COLO668 (cell line): ENCODE measurements at regions not wholly inside any gene's neighbourhood (a gene's known extent, or its start where the extent isn't known, plus 50 kb on each side); places are given as distances from the start of the nearest gene placed in this dataset.

ENCODE experiments used
- DNase-seq: peaks from one replicate; lab custom pipeline; 2025; ENCODE audit not compliant: unreplicated experiment; lab: John Stamatoyannopoulos, UW

- no peak for DNase-seq
Measured at GRCh38 chr10:118246332-118247295, 95.5 kb downstream of the FAM204A start.

- no peak for DNase-seq
Measured at GRCh38 chr10:118243907-118244306, 98.2 kb downstream of the FAM204A start.

- peak; percentile 61 for DNase-seq
Measured at GRCh38 chr10:118241229-118242137, 100.6 kb downstream of the FAM204A start.

- DNase-seq = no peak
Measured at GRCh38 chr10:118239236-118239630, 102.9 kb downstream of the FAM204A start.

GRCh38 chr10:118238573-118239235, 103.4 kb downstream of the FAM204A start:
- DNase-seq = no peak

- DNase-seq = no peak
Measured at GRCh38 chr10:118237930-118238329, 104.2 kb downstream of the FAM204A start.

- DNase-seq = no peak
Measured at GRCh38 chr10:118234683-118235082, 107.4 kb downstream of the FAM204A start.

- no peak for DNase-seq
Measured at GRCh38 chr10:118220346-118220850, 121.7 kb downstream of the FAM204A start.

GRCh38 chr10:118218562-118218961, 123.6 kb downstream of the FAM204A start:
- no peak for DNase-seq

- no peak for DNase-seq
Measured at GRCh38 chr10:118216571-118217170, 125.5 kb downstream of the FAM204A start.

- DNase-seq = no peak
Measured at GRCh38 chr10:118216020-118216419, 126.1 kb downstream of the FAM204A start.

GRCh38 chr10:118214776-118215175, 127.3 kb downstream of the FAM204A start:
- DNase-seq = no peak

GRCh38 chr10:118213436-118213835, 128.7 kb downstream of the FAM204A start:
- DNase-seq = no peak

- DNase-seq = no peak
Measured at GRCh38 chr10:118210276-118210675, 131.8 kb downstream of the FAM204A start.

GRCh38 chr10:118209215-118209614, 132.9 kb downstream of the FAM204A start:
- DNase-seq = no peak

GRCh38 chr10:118207470-118208007, 134.6 kb downstream of the FAM204A start:
- no peak for DNase-seq

- DNase-seq = no peak
Measured at GRCh38 chr10:118204292-118204943, 137.7 kb downstream of the FAM204A start.

- no peak for DNase-seq
Measured at GRCh38 chr10:118203461-118203860, 138.7 kb downstream of the FAM204A start.

GRCh38 chr10:118195729-118196128, 146.4 kb downstream of the FAM204A start:
- no peak for DNase-seq

GRCh38 chr10:118193642-118194041, 146.9 kb upstream of the RAB11FIP2 start:
- no peak for DNase-seq
